B cell (primary cell): ENCODE measurements at regions not wholly inside any gene's neighbourhood (a gene's known extent, or its start where the extent isn't known, plus 50 kb on each side); places are given as distances from the start of the nearest gene placed in this dataset.

Experiments
- ATAC-seq: fragments of 200-7000 bp; cut with Tn5 transposase; one replicate; pipeline ENCODE4 v1.10.0; 2021; ENCODE audit warnings: low read depth, mild to moderate bottlenecking, moderate number of reproducible peaks, moderate library complexity
- CTCF ChIA-PET: fragments of 350-600 bp; sonication (Branson Sonifier 250); formaldehyde crosslinking; loops from one replicate; lab custom pipeline; 2021; ENCODE audit warnings: antibody characterized with exemption, inconsistent platforms; lab: Charles Lee
- POLR2A ChIA-PET: fragments of 350-600 bp; sonication (Branson Sonifier 250); formaldehyde crosslinking; loops from one replicate; lab custom pipeline; 2021; ENCODE audit warnings: antibody characterized with exemption; lab: Charles Lee
- DNase-seq: peaks from one replicate; pipeline ENCODE4 v3.0.0; 2013
- H2AFZ ChIP-seq: 2 replicates; pipeline ENCODE4 v1.6.1; 2012; ENCODE audit warnings: mild to moderate bottlenecking, low read depth, low read length; ENCODE audit not compliant: insufficient read depth, poor library complexity, severe bottlenecking
- H3K27ac ChIP-seq, 2 donors: 1 replicate in 1 of 2; 2 replicates in 1 of 2; pipeline ENCODE4 v1.5.1; 2012 to 2013; ENCODE audit warnings: low read length in 2 of 2, mild to moderate bottlenecking in 2 of 2, moderate library complexity in 1 of 2
- H3K27me3 ChIP-seq, 4 experiments: fragments of 200-600 bp in 1 of 4; sonication (generic) in 1 of 4; replicated peaks in 1 of 4; 1 replicate in 2 of 4; 2 replicates in 2 of 4; pipeline versions ENCODE4 v1.6.1 to v1.7.0; 2013 to 2016; ENCODE audit warnings: low read length in 3 of 4, mild to moderate bottlenecking in 2 of 4, mixed read lengths in 1 of 4, moderate library complexity in 1 of 4; ENCODE audit not compliant: insufficient read depth in 4 of 4, control insufficient read depth in 3 of 4; ENCODE audit errors: control extremely low read depth in 1 of 4
- H3K36me3 ChIP-seq, 2 experiments: replicated peaks in 1 of 2; 1 replicate in 1 of 2; 2 replicates in 1 of 2; pipeline versions ENCODE4 v1.6.1 to v1.7.1; 2013; ENCODE audit warnings: low read length in 1 of 2; ENCODE audit not compliant: insufficient read depth in 2 of 2, control insufficient read depth in 1 of 2; ENCODE audit errors: control extremely low read depth in 1 of 2, extremely low read depth in 1 of 2
- H3K4me1 ChIP-seq, 2 donors: fragments of 200-600 bp in 1 of 2; sonication (generic) in 1 of 2; 1 replicate in 1 of 2; 2 replicates in 1 of 2; pipeline versions ENCODE4 v1.5.1 to v1.6.1; 2013 to 2017; ENCODE audit warnings: low read length in 2 of 2; ENCODE audit not compliant: control insufficient read depth in 2 of 2, insufficient read depth in 2 of 2
- H3K4me2 ChIP-seq: replicated peaks from 2 replicates; pipeline ENCODE3; 2012; ENCODE audit warnings: mild to moderate bottlenecking, low read depth, low read length; ENCODE audit not compliant: poor library complexity, severe bottlenecking
- H3K4me3 ChIP-seq, 5 experiments: fragments of 200-600 bp in 1 of 5; sonication (generic) in 1 of 5; 1 replicate in 3 of 5; 2 replicates in 2 of 5; pipeline versions ENCODE4 v1.5.1 to v1.7.0; 2011 to 2016; ENCODE audit warnings: low read length in 4 of 5, mild to moderate bottlenecking in 4 of 5, low read depth in 2 of 5, control low read depth in 1 of 5, moderate library complexity in 1 of 5; ENCODE audit not compliant: insufficient read depth in 1 of 5; ENCODE audit errors: control extremely low read depth in 1 of 5, extremely low read depth in 1 of 5
- H3K79me2 ChIP-seq: fragments of 200-600 bp; sonication (generic); one replicate; pipeline ENCODE4 v1.6.0; 2016; ENCODE audit warnings: low read length; ENCODE audit not compliant: control insufficient read depth, insufficient read depth
- H3K9ac ChIP-seq: fragments of 200-600 bp; sonication (generic); 2 replicates; pipeline ENCODE4 v1.6.1; 2017; ENCODE audit warnings: mild to moderate bottlenecking, low read length, moderate library complexity
- H3K9me3 ChIP-seq, 3 donors: one replicate each; pipeline versions ENCODE4 v1.6.1 to v1.7.1; 2013; ENCODE audit warnings: low read length in 2 of 3; ENCODE audit not compliant: control insufficient read depth in 2 of 3, insufficient read depth in 1 of 3; ENCODE audit errors: control extremely low read depth in 1 of 3
- H4K20me1 ChIP-seq: 2 replicates; pipeline ENCODE4 v1.6.0; 2012; ENCODE audit warnings: mild to moderate bottlenecking, low read length; ENCODE audit not compliant: insufficient read depth, control insufficient read depth, poor library complexity, severe bottlenecking
- H3K27ac Mint-ChIP-seq: one replicate; pipeline ENCODE4 v1.8.0; 2021; ENCODE audit warnings: mixed read lengths
- H3K27me3 Mint-ChIP-seq: one replicate; pipeline ENCODE4 v1.8.0; 2021; ENCODE audit warnings: mixed read lengths
- H3K4me1 Mint-ChIP-seq: one replicate; pipeline ENCODE4 v1.8.0; 2021; ENCODE audit warnings: mixed read lengths
- H3K4me3 Mint-ChIP-seq: one replicate; pipeline ENCODE4 v1.8.0; 2021; ENCODE audit warnings: mixed read lengths
- H3K9me3 Mint-ChIP-seq: one replicate; pipeline ENCODE4 v1.8.0; 2022; ENCODE audit warnings: mixed read lengths; ENCODE audit not compliant: insufficient read depth
- CTCF ChIP-seq: fragments of 200-600 bp; IDR thresholded peaks from one replicate; pipeline ENCODE4 v1.8.0; 2022; ENCODE audit warnings: antibody characterized with exemption, mild to moderate bottlenecking
- EZH2 ChIP-seq: IDR thresholded peaks from 2 replicates; pipeline ENCODE4 v1.6.1; 2012; ENCODE audit warnings: borderline replicate concordance, low read depth, mild to moderate bottlenecking, moderate library complexity, low read length; ENCODE audit not compliant: insufficient read depth, poor library complexity, severe bottlenecking
- WGBS: methylation state at CpG from one replicate; pipeline ENCODE4 v1.1.5; 2013; ENCODE audit warnings: missing lambda C conversion rate; ENCODE audit not compliant: insufficient coverage; 5-methylcytosine and 5-hydroxymethylcytosine counted together
- intact Hi-C: fragments of 100-400 bp; cut with micrococcal nuclease; formaldehyde crosslinking; loops from one replicate; pipeline ENCODE4 v1.10.0; 2022

GRCh38 chr6:23783901-23784300, 342.1 kb upstream of the NRSN1 start:
- no peaks in the 10 kb centered on the region for H4K20me1 ChIP-seq
- Mint-ChIP-seq H3K9me3 (peaks cover 3% of the 10 kb centered on the region), H3K27me3 (no peaks in the 10 kb centered on the region), H3K27ac (no peak overlapping the region), H3K4me1 (no peaks in the 10 kb centered on the region), H3K4me3 (no peak overlapping the region)
- no peaks in the 10 kb centered on the region for H3K9me3 ChIP-seq
- no peaks in the 10 kb centered on the region for H3K79me2 ChIP-seq
- H2AFZ ChIP-seq = no peak overlapping the region
- ChIA-PET POLR2A (no interaction called here), CTCF (no interaction called here)
- intact Hi-C loops = no loop called here
- H3K4me3 ChIP-seq = no peak overlapping the region
- no peak for ATAC-seq
- H3K9ac ChIP-seq = no peak overlapping the region
- DNase-seq = no peak
- H3K36me3 ChIP-seq = no peaks in the 10 kb centered on the region
- no peaks in the 10 kb centered on the region for H3K4me1 ChIP-seq
- no CpG with 5 or more reads among the region's 2 CpGs for WGBS
- no peak overlapping the region for H3K27ac ChIP-seq
- no peaks in the 10 kb centered on the region for H3K27me3 ChIP-seq
- H3K4me2 ChIP-seq = no peak overlapping the region
- no peak for TF ChIP-seq EZH2
- TF ChIP-seq CTCF = no peak

- no peak overlapping the region for H3K4me3 Mint-ChIP-seq
- Histone ChIP-seq H3K9me3 (no peaks in the 10 kb centered on the region), H3K79me2 (no peaks in the 10 kb centered on the region), H3K36me3 (no peaks in the 10 kb centered on the region), H3K9ac (no peak overlapping the region), H3K27me3 (no peaks in the 10 kb centered on the region), H4K20me1 (no peaks in the 10 kb centered on the region), H3K27ac (no peak overlapping the region), H3K4me2 (no peak overlapping the region), H2AFZ (no peak overlapping the region), H3K4me3 (no peak overlapping the region), H3K4me1 (no peaks in the 10 kb centered on the region)
- ChIA-PET CTCF (no interaction called here), POLR2A (no interaction called here)
- intact Hi-C loops = no loop called here
- no peak overlapping the region for H3K27ac Mint-ChIP-seq
- no peaks in the 10 kb centered on the region for H3K27me3 Mint-ChIP-seq
- ATAC-seq (no peak), DNase-seq (no peak)
- peaks cover 3% of the 10 kb centered on the region for H3K9me3 Mint-ChIP-seq
- H3K4me1 Mint-ChIP-seq = no peaks in the 10 kb centered on the region
- no peak for TF ChIP-seq EZH2
- no peak for TF ChIP-seq CTCF
- 81% methylated on average over 2 of the region's 7 CpGs for WGBS
These were observed 341.6 kb upstream of the NRSN1 start for GRCh38 chr6:23784301-23784919.
